KMS-11 (cell line): ENCODE measurements at regions not wholly inside any gene's neighbourhood (a gene's known extent, or its start where the extent isn't known, plus 50 kb on each side); places are given as distances from the start of the nearest gene placed in this dataset.

Source experiments
- H2AFZ ChIP-seq: fragments of 200-600 bp; sonication (generic); 2 replicates; pipeline ENCODE4 v1.6.1; 2016; ENCODE audit warnings: antibody characterized with exemption, mixed run types, low read depth
- H3K27ac ChIP-seq: fragments of 200-600 bp; sonication (generic); 2 replicates; pipeline ENCODE4 v1.6.1; 2016; ENCODE audit warnings: mild to moderate bottlenecking, mixed run types
- H3K27me3 ChIP-seq: fragments of 200-600 bp; sonication (generic); 2 replicates; pipeline ENCODE4 v1.6.1; 2017; ENCODE audit warnings: mild to moderate bottlenecking, low read depth, mixed run types, moderate library complexity; ENCODE audit not compliant: insufficient read depth
- H3K36me3 ChIP-seq: fragments of 200-600 bp; sonication (generic); 2 replicates; pipeline ENCODE4 v1.6.1; 2017; ENCODE audit warnings: mild to moderate bottlenecking, mixed run types; ENCODE audit not compliant: insufficient read depth
- H3K4me1 ChIP-seq: fragments of 200-600 bp; sonication (generic); 2 replicates; pipeline ENCODE4 v1.6.1; 2016; ENCODE audit warnings: mild to moderate bottlenecking, low read depth, mixed run types; ENCODE audit not compliant: poor library complexity, severe bottlenecking
- H3K4me2 ChIP-seq: fragments of 200-600 bp; sonication (generic); 2 replicates; pipeline ENCODE4 v1.7.0; 2016; ENCODE audit warnings: mild to moderate bottlenecking, mixed run types
- H3K4me3 ChIP-seq: fragments of 200-600 bp; sonication (generic); IDR thresholded peaks from 2 replicates; pipeline ENCODE4 v1.6.1; 2017; ENCODE audit warnings: low read depth, low read length, mixed read lengths; ENCODE audit not compliant: insufficient read depth
- H3K79me2 ChIP-seq: fragments of 200-600 bp; sonication (generic); 2 replicates; pipeline ENCODE4 v1.6.1; 2016; ENCODE audit warnings: low read depth, mixed run types; ENCODE audit not compliant: insufficient read depth
- H3K9ac ChIP-seq: fragments of 200-600 bp; sonication (generic); 2 replicates; pipeline ENCODE4 v1.6.1; 2016; ENCODE audit warnings: mild to moderate bottlenecking, mixed run types
- H4K20me1 ChIP-seq: fragments of 200-600 bp; sonication (generic); 2 replicates; pipeline ENCODE4 v1.6.1; 2016; ENCODE audit warnings: mild to moderate bottlenecking, mixed run types; ENCODE audit not compliant: insufficient read depth
- CTCF ChIP-seq: fragments of 200-600 bp; sonication (generic); conservative IDR thresholded peaks from 2 replicates; pipeline ENCODE4 v1.6.1; 2017; ENCODE audit warnings: low read depth, mild to moderate bottlenecking, antibody characterized with exemption, low read length, moderate library complexity, mixed read lengths

- Histone ChIP-seq H2AFZ (no peak overlapping the region), H3K9ac (no peak overlapping the region), H3K4me2 (no peak overlapping the region), H3K27ac (no peak overlapping the region), H3K4me3 (no peak overlapping the region), H3K79me2 (no peaks in the 10 kb centered on the region), H3K36me3 (no peaks in the 10 kb centered on the region), H4K20me1 (no peaks in the 10 kb centered on the region), H3K27me3 (no peaks in the 10 kb centered on the region), H3K4me1 (peaks cover 17% of the 10 kb centered on the region)
- no peak for TF ChIP-seq CTCF
Observed at GRCh38 chr14:28059254-28059653, 707.3 kb upstream of the FOXG1 start.

- no peak overlapping the region for H3K4me3 ChIP-seq
- H3K4me1 ChIP-seq = peaks cover 17% of the 10 kb centered on the region
- H3K9ac ChIP-seq = no peak overlapping the region
- no peak overlapping the region for H2AFZ ChIP-seq
- no peaks in the 10 kb centered on the region for H3K27me3 ChIP-seq
- H3K4me2 ChIP-seq = no peak overlapping the region
- no peak overlapping the region for H3K27ac ChIP-seq
- H4K20me1 ChIP-seq = no peaks in the 10 kb centered on the region
- no peak for TF ChIP-seq CTCF
- H3K36me3 ChIP-seq = no peaks in the 10 kb centered on the region
- H3K79me2 ChIP-seq = no peaks in the 10 kb centered on the region
Observed at GRCh38 chr14:28061006-28061405, 705.6 kb upstream of the FOXG1 start.

GRCh38 chr14:28077021-28077420 lies 689.6 kb upstream of the FOXG1 start:
- H3K4me3 ChIP-seq = no peak overlapping the region
- no peaks in the 10 kb centered on the region for H3K36me3 ChIP-seq
- H3K4me2 ChIP-seq = no peak overlapping the region
- no peaks in the 10 kb centered on the region for H3K79me2 ChIP-seq
- no peaks in the 10 kb centered on the region for H3K27me3 ChIP-seq
- H3K9ac ChIP-seq = no peak overlapping the region
- TF ChIP-seq CTCF = no peak
- H3K27ac ChIP-seq = no peak overlapping the region
- H4K20me1 ChIP-seq = no peaks in the 10 kb centered on the region
- no peak overlapping the region for H2AFZ ChIP-seq
- H3K4me1 ChIP-seq = no peaks in the 10 kb centered on the region

GRCh38 chr14:28083389-28083788 lies 683.2 kb upstream of the FOXG1 start:
- Histone ChIP-seq H3K27me3 (no peaks in the 10 kb centered on the region), H4K20me1 (no peaks in the 10 kb centered on the region), H3K27ac (no peak overlapping the region), H3K9ac (no peak overlapping the region), H3K4me3 (no peak overlapping the region), H2AFZ (no peak overlapping the region), H3K36me3 (no peaks in the 10 kb centered on the region), H3K79me2 (no peaks in the 10 kb centered on the region), H3K4me2 (no peak overlapping the region), H3K4me1 (no peaks in the 10 kb centered on the region)
- TF ChIP-seq CTCF = no peak

- TF ChIP-seq CTCF = no peak
Observed at GRCh38 chr14:28088125-28088524, 678.5 kb upstream of the FOXG1 start.

More at GRCh38 chr14:28088125-28088524, 678.5 kb upstream of the FOXG1 start:
- Histone ChIP-seq H3K4me1 (no peaks in the 10 kb centered on the region), H3K27ac (no peak overlapping the region), H3K36me3 (no peaks in the 10 kb centered on the region), H3K27me3 (no peaks in the 10 kb centered on the region), H3K4me3 (no peak overlapping the region), H2AFZ (no peak overlapping the region), H3K79me2 (no peaks in the 10 kb centered on the region), H3K9ac (no peak overlapping the region), H4K20me1 (no peaks in the 10 kb centered on the region), H3K4me2 (no peak overlapping the region)
